ENCODE measurements at regions not wholly inside any gene's neighbourhood (a gene's known extent, or its start where the extent isn't known, plus 50 kb on each side); places are given as distances from the start of the nearest gene placed in this dataset.
"Not testable (repeated sequence)": the region's sequence is repeated elsewhere in the genome, so short reads cannot be mapped to it uniquely, and the experiment has no call there.

DNA sequence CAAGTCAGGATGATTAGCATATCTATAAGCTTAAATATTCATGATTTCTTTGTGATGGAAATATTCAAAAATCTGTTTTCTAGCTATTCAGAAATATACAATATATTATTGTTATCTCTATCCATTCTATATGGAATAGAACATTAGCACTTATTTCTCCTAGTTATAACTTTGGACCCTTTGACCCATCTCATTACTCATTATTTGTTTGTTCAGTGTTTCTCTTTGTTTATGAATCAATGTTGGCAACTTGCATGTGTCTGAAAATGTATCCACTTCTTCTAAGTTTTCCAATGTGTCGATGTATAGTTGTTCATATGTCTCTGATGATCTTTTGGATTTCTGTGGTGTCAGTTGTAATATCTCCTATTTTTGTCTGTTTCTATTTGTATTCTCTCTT is 1059.3 kb downstream of the CDH9 start:
- no peak overlapping the region for H3K4me3 Mint-ChIP-seq (ENCODE audit: unreplicated experiment)
- no peaks in the 10 kb centered on the region for H3K36me3 Mint-ChIP-seq (ENCODE audit: low read depth)
- H3K27me3 Mint-ChIP-seq (ENCODE audit: low read depth) = no peaks in the 10 kb centered on the region
- DNase-seq (ENCODE audit: low spot score) = no peak
- no peaks in the 10 kb centered on the region for H3K4me1 Mint-ChIP-seq (ENCODE audit: low read depth)
- no peak overlapping the region for H3K27ac Mint-ChIP-seq (ENCODE audit: unreplicated experiment)
- peaks cover 12% of the 10 kb centered on the region for H3K9me3 Mint-ChIP-seq (ENCODE audit: low read depth)
- TF ChIP-seq, protein P1, sequence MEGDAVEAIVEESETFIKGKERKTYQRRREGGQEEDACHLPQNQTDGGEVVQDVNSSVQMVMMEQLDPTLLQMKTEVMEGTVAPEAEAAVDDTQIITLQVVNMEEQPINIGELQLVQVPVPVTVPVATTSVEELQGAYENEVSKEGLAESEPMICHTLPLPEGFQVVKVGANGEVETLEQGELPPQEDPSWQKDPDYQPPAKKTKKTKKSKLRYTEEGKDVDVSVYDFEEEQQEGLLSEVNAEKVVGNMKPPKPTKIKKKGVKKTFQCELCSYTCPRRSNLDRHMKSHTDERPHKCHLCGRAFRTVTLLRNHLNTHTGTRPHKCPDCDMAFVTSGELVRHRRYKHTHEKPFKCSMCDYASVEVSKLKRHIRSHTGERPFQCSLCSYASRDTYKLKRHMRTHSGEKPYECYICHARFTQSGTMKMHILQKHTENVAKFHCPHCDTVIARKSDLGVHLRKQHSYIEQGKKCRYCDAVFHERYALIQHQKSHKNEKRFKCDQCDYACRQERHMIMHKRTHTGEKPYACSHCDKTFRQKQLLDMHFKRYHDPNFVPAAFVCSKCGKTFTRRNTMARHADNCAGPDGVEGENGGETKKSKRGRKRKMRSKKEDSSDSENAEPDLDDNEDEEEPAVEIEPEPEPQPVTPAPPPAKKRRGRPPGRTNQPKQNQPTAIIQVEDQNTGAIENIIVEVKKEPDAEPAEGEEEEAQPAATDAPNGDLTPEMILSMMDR (IDR thresholded peaks at IDR 0.05) = no peak

DNA sequence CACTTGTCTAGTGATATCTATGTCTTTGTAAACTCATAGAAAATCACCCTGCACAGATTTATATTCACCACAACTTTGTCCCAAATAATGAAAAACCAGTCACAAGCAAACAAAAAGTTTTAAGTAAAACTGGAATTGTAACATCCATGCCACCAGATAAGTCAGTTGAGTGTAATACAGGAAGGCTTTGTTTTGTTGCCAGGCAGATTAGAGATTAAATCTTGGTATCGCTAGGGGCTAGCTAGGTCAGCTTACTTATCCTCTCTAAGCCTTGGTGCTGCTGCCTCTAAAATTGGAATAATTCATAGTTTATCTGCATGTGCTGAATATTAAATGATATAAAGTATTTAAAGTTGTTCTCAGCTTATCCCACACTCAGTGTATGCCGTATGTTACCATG is 1062.5 kb downstream of the CDH9 start:
- no peaks in the 10 kb centered on the region for H3K4me1 Mint-ChIP-seq (ENCODE audit: low read depth)
- no peaks in the 10 kb centered on the region for H3K36me3 Mint-ChIP-seq (ENCODE audit: low read depth)
- H3K9me3 Mint-ChIP-seq (ENCODE audit: low read depth) = peaks cover 15% of the 10 kb centered on the region
- no peak for DNase-seq (ENCODE audit: low spot score)
- TF ChIP-seq, protein P1 (IDR thresholded peaks at IDR 0.05) = no peak
- no peak overlapping the region for H3K4me3 Mint-ChIP-seq (ENCODE audit: unreplicated experiment)
- H3K27me3 Mint-ChIP-seq (ENCODE audit: low read depth) = no peaks in the 10 kb centered on the region
- no peak overlapping the region for H3K27ac Mint-ChIP-seq (ENCODE audit: unreplicated experiment)

DNA sequence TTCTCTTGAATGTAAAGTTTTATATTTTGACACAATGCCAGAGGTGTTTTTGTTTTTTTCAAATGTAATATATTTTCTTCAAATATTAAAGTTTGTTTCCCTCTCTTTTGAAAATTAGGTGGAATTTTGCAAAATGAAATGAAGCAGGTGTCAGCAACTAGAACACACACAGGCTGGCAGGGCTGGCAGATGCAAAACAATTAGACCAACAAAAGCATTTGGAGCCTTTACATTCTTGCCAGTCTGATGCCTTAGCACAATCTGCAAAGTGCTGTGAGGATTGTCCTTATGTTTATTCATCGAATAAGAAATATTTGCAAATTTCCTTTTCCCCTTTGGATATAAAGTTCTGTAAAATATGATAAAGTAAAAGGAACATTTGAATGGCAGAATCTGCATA is 1063.9 kb downstream of the CDH9 start:
- no peak for DNase-seq (ENCODE audit: low spot score)
- TF ChIP-seq, protein P1 (IDR thresholded peaks at IDR 0.05) = no peak
- Mint-ChIP-seq H3K27ac (ENCODE audit: unreplicated experiment) (no peak overlapping the region), H3K36me3 (ENCODE audit: low read depth) (no peaks in the 10 kb centered on the region), H3K4me3 (ENCODE audit: unreplicated experiment) (no peak overlapping the region), H3K27me3 (ENCODE audit: low read depth) (no peaks in the 10 kb centered on the region), H3K9me3 (ENCODE audit: low read depth) (peaks cover 7% of the 10 kb centered on the region), H3K4me1 (ENCODE audit: low read depth) (no peaks in the 10 kb centered on the region)

DNA sequence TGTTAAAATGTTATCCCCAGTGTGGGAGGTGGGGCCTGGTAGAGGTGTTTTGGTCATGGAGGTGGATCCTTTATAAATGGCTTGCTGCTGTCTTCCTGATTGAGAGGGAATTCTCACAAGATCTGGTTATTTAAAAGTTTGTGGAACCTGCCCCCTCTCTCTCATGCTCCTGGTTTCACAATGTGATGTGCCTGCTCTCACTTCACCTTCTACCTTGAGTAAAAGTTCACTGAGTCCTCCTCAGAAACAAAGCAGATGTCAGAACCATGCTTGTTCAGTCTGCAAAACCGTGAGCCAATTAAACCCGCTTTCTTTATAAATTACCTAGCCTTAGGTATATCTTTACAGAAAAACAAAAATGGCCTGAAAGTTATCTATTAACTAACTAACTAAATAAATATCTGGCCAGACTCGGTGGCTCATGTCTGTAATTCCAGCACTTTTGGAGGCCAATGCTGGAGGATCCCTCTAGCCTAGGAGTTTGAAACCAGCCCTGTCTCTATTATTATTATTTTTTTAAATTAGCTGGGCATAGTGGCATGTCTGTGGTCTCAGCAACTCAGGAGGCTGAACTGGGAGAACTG is 1067.4 kb downstream of the CDH9 start:
- peaks cover 14% of the 10 kb centered on the region for H3K9me3 Mint-ChIP-seq (ENCODE audit: low read depth)
- no peaks in the 10 kb centered on the region for H3K27me3 Mint-ChIP-seq (ENCODE audit: low read depth)
- no peaks in the 10 kb centered on the region for H3K36me3 Mint-ChIP-seq (ENCODE audit: low read depth)
- no peaks in the 10 kb centered on the region for H3K4me1 Mint-ChIP-seq (ENCODE audit: low read depth)
- DNase-seq (ENCODE audit: low spot score) = no peak
- no peak overlapping the region for H3K27ac Mint-ChIP-seq (ENCODE audit: unreplicated experiment)
- TF ChIP-seq, protein P1 (IDR thresholded peaks at IDR 0.05) = no peak
- no peak overlapping the region for H3K4me3 Mint-ChIP-seq (ENCODE audit: unreplicated experiment)

DNA sequence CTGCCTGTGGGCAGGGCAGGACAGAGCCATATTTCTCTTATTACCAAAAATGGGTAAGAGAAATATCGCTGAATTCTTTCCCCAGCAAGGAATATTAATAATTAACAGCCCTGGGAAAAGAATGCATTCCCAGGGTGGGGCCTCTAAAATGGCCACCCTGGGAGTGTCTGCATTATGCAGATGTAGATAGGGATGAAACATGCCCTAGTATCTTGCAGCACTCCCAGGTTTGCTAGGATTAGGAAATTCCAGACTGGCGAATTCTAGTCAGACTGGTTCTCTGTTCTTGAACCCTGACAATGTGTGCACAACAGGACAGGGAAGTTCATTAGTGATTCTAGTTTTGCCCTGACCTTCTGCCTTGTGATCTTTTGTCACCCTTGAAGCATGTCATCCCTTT is 1069.3 kb downstream of the CDH9 start:
- H3K36me3 Mint-ChIP-seq (ENCODE audit: low read depth); H3K4me3 Mint-ChIP-seq (ENCODE audit: unreplicated experiment); DNase-seq (ENCODE audit: low spot score); H3K27me3 Mint-ChIP-seq (ENCODE audit: low read depth); H3K27ac Mint-ChIP-seq (ENCODE audit: unreplicated experiment); H3K4me1 Mint-ChIP-seq (ENCODE audit: low read depth): not testable (repeated sequence)
- peaks cover 20% of the 10 kb centered on the region for H3K9me3 Mint-ChIP-seq (ENCODE audit: low read depth)

DNA sequence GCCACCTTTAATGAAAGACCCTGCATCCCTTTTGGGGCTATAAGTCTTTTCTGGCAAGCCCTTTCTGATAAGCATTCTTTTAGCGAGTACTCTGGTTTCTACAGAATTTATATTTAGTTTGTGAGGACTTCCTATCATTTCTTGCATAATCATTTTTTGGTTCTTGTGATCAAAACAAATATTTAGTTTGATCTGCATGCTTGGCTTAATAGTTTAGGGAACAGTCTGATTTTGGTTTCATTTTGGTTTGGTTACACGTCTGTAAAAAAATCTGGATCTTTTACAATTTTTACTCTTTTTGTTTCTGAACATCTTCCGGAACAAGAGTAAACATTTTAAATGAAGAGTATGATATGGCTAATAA is 1074.4 kb downstream of the CDH9 start:
- Mint-ChIP-seq H3K27ac (ENCODE audit: unreplicated experiment) (no peak overlapping the region), H3K4me3 (ENCODE audit: unreplicated experiment) (no peak overlapping the region), H3K27me3 (ENCODE audit: low read depth) (no peaks in the 10 kb centered on the region), H3K9me3 (ENCODE audit: low read depth) (peaks cover 19% of the 10 kb centered on the region), H3K4me1 (ENCODE audit: low read depth) (no peaks in the 10 kb centered on the region), H3K36me3 (ENCODE audit: low read depth) (no peaks in the 10 kb centered on the region)
- DNase-seq (ENCODE audit: low spot score) = no peak
- TF ChIP-seq, protein P1 (IDR thresholded peaks at IDR 0.05) = no peak
